ENCODE measurements at regions not wholly inside any gene's neighbourhood (a gene's known extent, or its start where the extent isn't known, plus 50 kb on each side); places are given as distances from the start of the nearest gene placed in this dataset.

DNA sequence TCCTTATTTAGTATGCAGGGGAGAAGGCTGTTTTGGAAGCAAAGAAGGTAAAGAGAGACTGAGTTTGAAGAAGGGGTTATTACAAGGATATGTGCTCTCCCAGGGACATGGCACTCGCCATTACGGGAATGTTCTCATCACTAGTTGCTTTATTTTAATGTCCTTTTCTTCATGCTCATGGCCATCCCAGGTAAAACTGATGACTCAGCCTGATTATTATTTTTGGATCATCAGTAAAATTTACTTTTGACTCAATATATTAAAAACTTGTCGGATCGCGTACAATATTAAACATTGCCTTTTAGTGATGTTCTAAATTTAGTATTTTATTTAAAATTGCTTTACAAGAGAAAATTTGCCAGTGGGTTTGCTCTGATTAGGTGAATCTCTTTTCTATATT lies 414.7 kb downstream of the TLE4 start:
- H3K36me3 ChIP-seq = no peaks in the 10 kb centered on the region
- no peaks in the 10 kb centered on the region for H3K27me3 ChIP-seq
- DNase-seq (ENCODE audit: extremely low spot score in 2 of 2) = no peak
- H3K9me3 ChIP-seq = no peaks in the 10 kb centered on the region
- intact Hi-C loops (cut with DNase I) = no loop called here
- no peak overlapping the region for H3K4me3 ChIP-seq
- no peak for TF ChIP-seq POLR2AphosphoS5 (IDR thresholded peaks at IDR 0.05; ENCODE audit: insufficient read depth in 1 of 2, low read depth in 1 of 2)
- TF ChIP-seq, protein P1, sequence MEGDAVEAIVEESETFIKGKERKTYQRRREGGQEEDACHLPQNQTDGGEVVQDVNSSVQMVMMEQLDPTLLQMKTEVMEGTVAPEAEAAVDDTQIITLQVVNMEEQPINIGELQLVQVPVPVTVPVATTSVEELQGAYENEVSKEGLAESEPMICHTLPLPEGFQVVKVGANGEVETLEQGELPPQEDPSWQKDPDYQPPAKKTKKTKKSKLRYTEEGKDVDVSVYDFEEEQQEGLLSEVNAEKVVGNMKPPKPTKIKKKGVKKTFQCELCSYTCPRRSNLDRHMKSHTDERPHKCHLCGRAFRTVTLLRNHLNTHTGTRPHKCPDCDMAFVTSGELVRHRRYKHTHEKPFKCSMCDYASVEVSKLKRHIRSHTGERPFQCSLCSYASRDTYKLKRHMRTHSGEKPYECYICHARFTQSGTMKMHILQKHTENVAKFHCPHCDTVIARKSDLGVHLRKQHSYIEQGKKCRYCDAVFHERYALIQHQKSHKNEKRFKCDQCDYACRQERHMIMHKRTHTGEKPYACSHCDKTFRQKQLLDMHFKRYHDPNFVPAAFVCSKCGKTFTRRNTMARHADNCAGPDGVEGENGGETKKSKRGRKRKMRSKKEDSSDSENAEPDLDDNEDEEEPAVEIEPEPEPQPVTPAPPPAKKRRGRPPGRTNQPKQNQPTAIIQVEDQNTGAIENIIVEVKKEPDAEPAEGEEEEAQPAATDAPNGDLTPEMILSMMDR (IDR thresholded peaks at IDR 0.05) = no peak
- TF ChIP-seq POLR2A (IDR thresholded peaks at IDR 0.05) = no peak
- no peak overlapping the region for H3K27ac ChIP-seq
- no peaks in the 10 kb centered on the region for H3K4me1 ChIP-seq

DNA sequence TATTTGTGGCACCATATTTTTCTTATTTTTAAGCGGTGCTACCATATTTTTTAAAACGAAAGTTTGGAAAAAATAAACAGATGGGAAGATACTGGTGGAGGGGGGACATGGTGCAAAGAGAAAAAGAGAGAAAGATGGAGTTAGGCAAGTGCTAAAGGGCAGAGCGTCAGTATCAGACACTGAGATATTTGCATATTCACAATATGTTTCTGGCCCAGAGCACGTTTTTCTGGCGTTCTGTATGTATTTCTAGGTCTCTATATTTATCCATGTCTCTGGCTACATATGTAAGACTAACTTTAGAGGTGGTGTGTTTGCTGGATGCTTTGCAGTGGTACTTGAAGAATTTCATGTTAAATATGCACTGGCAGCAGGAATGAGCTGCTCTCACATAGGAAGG lies 414.0 kb downstream of the TLE4 start:
- DNase-seq (ENCODE audit: extremely low spot score in 2 of 2) = no peak
- Histone ChIP-seq H3K9me3 (no peaks in the 10 kb centered on the region), H3K4me1 (no peaks in the 10 kb centered on the region), H3K27ac (no peak overlapping the region), H3K27me3 (no peaks in the 10 kb centered on the region), H3K36me3 (no peaks in the 10 kb centered on the region), H3K4me3 (no peak overlapping the region)
- TF ChIP-seq, protein P1 (IDR thresholded peaks at IDR 0.05) = no peak
- TF ChIP-seq POLR2A (IDR thresholded peaks at IDR 0.05) = no peak
- no peak for TF ChIP-seq POLR2AphosphoS5 (IDR thresholded peaks at IDR 0.05; ENCODE audit: insufficient read depth in 1 of 2, low read depth in 1 of 2)
- intact Hi-C loops (cut with DNase I) = no loop called here

DNA sequence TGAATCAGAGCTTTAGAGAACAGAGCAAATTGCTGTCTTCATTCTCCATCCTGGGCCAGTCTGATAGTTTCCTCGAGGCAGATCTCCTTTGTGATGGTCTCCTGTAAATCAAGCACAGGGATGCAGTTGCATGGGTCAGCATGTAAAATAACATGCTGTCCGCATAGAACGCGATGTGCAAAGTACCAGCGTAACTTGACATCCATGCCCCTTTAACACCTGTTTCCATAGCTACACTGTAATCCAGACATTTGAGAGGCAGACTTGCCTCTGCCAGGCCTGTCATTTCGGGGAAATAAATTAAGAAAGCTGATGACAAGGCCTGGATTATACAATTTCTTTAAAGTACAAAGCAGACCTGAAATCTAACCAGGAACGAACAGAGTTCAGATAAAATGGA lies 413.5 kb downstream of the TLE4 start:
- no peaks in the 10 kb centered on the region for H3K36me3 ChIP-seq
- H3K27me3 ChIP-seq = no peaks in the 10 kb centered on the region
- TF ChIP-seq POLR2AphosphoS5 (IDR thresholded peaks at IDR 0.05; ENCODE audit: insufficient read depth in 1 of 2, low read depth in 1 of 2) (no peak), POLR2A (IDR thresholded peaks at IDR 0.05) (no peak)
- no peak overlapping the region for H3K4me3 ChIP-seq
- no peak overlapping the region for H3K27ac ChIP-seq
- DNase-seq (ENCODE audit: extremely low spot score in 2 of 2) = no peak
- intact Hi-C loops (cut with DNase I) = no loop called here
- H3K9me3 ChIP-seq = no peaks in the 10 kb centered on the region
- H3K4me1 ChIP-seq = no peaks in the 10 kb centered on the region

DNA sequence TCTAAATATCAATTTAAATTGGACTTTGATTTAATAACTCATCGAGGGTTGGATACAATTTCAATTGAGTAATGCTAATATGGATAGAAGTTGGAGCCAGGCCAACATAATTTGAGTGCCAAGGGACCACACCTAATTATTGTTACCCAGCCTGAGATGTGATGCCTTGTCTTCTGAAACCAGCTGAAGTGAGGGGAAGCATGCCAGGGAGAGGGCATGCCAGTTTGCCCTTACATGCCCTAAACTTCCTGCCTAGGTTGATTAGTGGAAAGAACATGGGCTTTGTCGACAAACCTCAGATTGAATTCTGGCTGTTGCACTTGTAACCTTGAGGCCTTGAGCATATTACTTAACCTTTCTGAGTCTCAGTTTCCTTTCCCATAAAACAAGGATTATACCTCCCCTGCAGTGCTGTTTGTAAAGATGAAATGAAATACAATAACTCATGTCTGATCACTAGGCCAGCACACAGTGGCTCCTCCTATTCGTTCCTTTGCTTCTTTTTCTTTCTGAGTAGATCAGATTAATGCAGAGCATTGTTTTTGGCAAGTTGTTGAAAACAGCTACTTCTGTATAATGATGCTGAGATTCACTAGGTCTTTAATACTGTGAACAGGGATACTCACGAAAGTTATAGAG lies 412.8 kb downstream of the TLE4 start:
- H3K4me1 ChIP-seq = no peaks in the 10 kb centered on the region

DNA sequence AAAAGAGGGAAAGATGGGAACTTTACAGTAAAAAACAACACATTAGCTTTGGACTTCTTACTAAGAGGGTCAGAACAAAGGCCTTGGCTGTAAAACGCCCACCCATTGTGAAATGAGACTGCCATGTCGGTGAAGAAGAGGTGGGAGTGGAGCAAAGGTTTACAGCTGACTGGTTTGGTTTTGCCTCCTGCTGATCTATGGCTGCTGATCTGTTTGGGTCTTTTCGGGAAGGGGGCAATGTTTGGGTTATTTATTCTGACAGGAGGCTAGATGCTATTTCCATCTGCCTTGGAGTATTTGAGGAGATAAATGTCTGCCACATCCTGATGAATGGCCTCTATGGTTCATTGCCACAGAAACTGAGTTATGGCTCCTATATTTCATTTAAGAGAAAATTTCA lies 408.7 kb downstream of the TLE4 start:
- TF ChIP-seq POLR2AphosphoS5 (IDR thresholded peaks at IDR 0.05; ENCODE audit: insufficient read depth in 1 of 2, low read depth in 1 of 2) (no peak), POLR2A (IDR thresholded peaks at IDR 0.05) (no peak)
- TF ChIP-seq, protein P1 (IDR thresholded peaks at IDR 0.05) = no peak
- H3K4me1 ChIP-seq = no peaks in the 10 kb centered on the region
- no peaks in the 10 kb centered on the region for H3K36me3 ChIP-seq
- no peak for DNase-seq (ENCODE audit: extremely low spot score in 2 of 2)
- intact Hi-C loops (cut with DNase I) = no loop called here
- no peak overlapping the region for H3K4me3 ChIP-seq
- H3K27me3 ChIP-seq = no peaks in the 10 kb centered on the region
- H3K27ac ChIP-seq = no peak overlapping the region
- H3K9me3 ChIP-seq = no peaks in the 10 kb centered on the region

More for the DNA sequence above, 412.8 kb downstream of the TLE4 start:
- Histone ChIP-seq H3K9me3 (no peaks in the 10 kb centered on the region), H3K36me3 (no peaks in the 10 kb centered on the region), H3K4me3 (no peak overlapping the region), H3K27me3 (no peaks in the 10 kb centered on the region), H3K27ac (no peak overlapping the region)
- TF ChIP-seq, protein P1 (IDR thresholded peaks at IDR 0.05) = no peak
- peak in 1 of 2 donors; percentile 8 for TF ChIP-seq POLR2AphosphoS5 (IDR thresholded peaks at IDR 0.05; ENCODE audit: insufficient read depth in 1 of 2, low read depth in 1 of 2)
- TF ChIP-seq POLR2A (IDR thresholded peaks at IDR 0.05) = no peak
- intact Hi-C loops (cut with DNase I) = no loop called here
- DNase-seq (ENCODE audit: extremely low spot score in 2 of 2) = no peak

Measured in vagina (tissue), 2 donors.